IPS DF 6.9 (cell line): ENCODE measurements at regions not wholly inside any gene's neighbourhood (a gene's known extent, or its start where the extent isn't known, plus 50 kb on each side); places are given as distances from the start of the nearest gene placed in this dataset.

Experiments
- DNase-seq: peaks from one replicate; pipeline ENCODE4 v3.0.0-alpha.2; 2013; ENCODE audit warnings: low read depth, low spot score
- H3K27ac ChIP-seq: one replicate; pipeline ENCODE4 v1.5.1; 2013; ENCODE audit warnings: low read length, control low read depth
- H3K27me3 ChIP-seq: 2 replicates; pipeline ENCODE4 v1.6.1; 2013; ENCODE audit warnings: mild to moderate bottlenecking, low read length; ENCODE audit not compliant: control insufficient read depth, insufficient read depth
- H3K36me3 ChIP-seq: 2 replicates; pipeline ENCODE4 v1.6.1; 2013; ENCODE audit warnings: low read length; ENCODE audit not compliant: control insufficient read depth, insufficient read depth
- H3K4me1 ChIP-seq: 2 replicates; pipeline ENCODE4 v1.6.1; 2013; ENCODE audit warnings: low read length; ENCODE audit not compliant: control insufficient read depth, insufficient read depth
- H3K4me3 ChIP-seq: 2 replicates; pipeline ENCODE4 v1.5.1; 2013; ENCODE audit warnings: mild to moderate bottlenecking, low read length
- H3K9me3 ChIP-seq: 2 replicates; pipeline ENCODE4 v1.6.1; 2013; ENCODE audit warnings: low read length, inconsistent platforms; ENCODE audit not compliant: control insufficient read depth, insufficient read depth
- whole genome bisulfite sequencing: extraction: QIAGEN DNeasy Blood & Tissue Kit; methylation state at CpG from one replicate; pipeline ENCODE4 v1.1.7; 2013; ENCODE audit warnings: mixed read lengths, missing lambda C conversion rate; ENCODE audit not compliant: insufficient read length, insufficient coverage; 5-methylcytosine and 5-hydroxymethylcytosine counted together

- no CpG with 5 or more reads among the region's 4 CpGs for whole genome bisulfite sequencing
- H3K9me3 ChIP-seq, result no peaks in the 10 kb centered on the region
- H3K27me3 ChIP-seq, result no peaks in the 10 kb centered on the region
- H3K27ac ChIP-seq, result no peak overlapping the region
- DNase-seq, result no peak
- H3K4me1 ChIP-seq, result no peaks in the 10 kb centered on the region
- no peak overlapping the region for H3K4me3 ChIP-seq
- H3K36me3 ChIP-seq, result no peaks in the 10 kb centered on the region
Observed at GRCh38 chrX:20374900-20375438, 108.3 kb upstream of the RPS6KA3 start.

GRCh38 chrX:20374450-20374849, 107.7 kb upstream of the RPS6KA3 start:
- Histone ChIP-seq H3K4me3 (no peak overlapping the region), H3K27me3 (no peaks in the 10 kb centered on the region), H3K27ac (no peak overlapping the region), H3K9me3 (no peaks in the 10 kb centered on the region), H3K36me3 (no peaks in the 10 kb centered on the region), H3K4me1 (no peaks in the 10 kb centered on the region)
- DNase-seq, result no peak
- no CpG with 5 or more reads among the region's 4 CpGs for WGBS

- Histone ChIP-seq H3K4me1 (no peaks in the 10 kb centered on the region), H3K27ac (no peak overlapping the region), H3K9me3 (no peaks in the 10 kb centered on the region), H3K27me3 (no peaks in the 10 kb centered on the region), H3K4me3 (no peak overlapping the region), H3K36me3 (no peaks in the 10 kb centered on the region)
- no peak for DNase-seq
- WGBS, result no CpG with 5 or more reads among the region's 6 CpGs
Observed at GRCh38 chrX:20373063-20373462, 106.4 kb upstream of the RPS6KA3 start.

- no CpG with 5 or more reads among the region's 1 CpG for WGBS
- DNase-seq, result no peak
- Histone ChIP-seq H3K4me3 (no peak overlapping the region), H3K27me3 (no peaks in the 10 kb centered on the region), H3K27ac (no peak overlapping the region), H3K4me1 (no peaks in the 10 kb centered on the region), H3K36me3 (no peaks in the 10 kb centered on the region), H3K9me3 (no peaks in the 10 kb centered on the region)
Observed at GRCh38 chrX:20372533-20372932, 105.8 kb upstream of the RPS6KA3 start.

- H3K4me3 ChIP-seq, result no peak overlapping the region
- no peaks in the 10 kb centered on the region for H3K4me1 ChIP-seq
- WGBS, result no CpG with 5 or more reads among the region's 3 CpGs
- no peak overlapping the region for H3K27ac ChIP-seq
- no peaks in the 10 kb centered on the region for H3K9me3 ChIP-seq
- H3K36me3 ChIP-seq, result no peaks in the 10 kb centered on the region
- DNase-seq, result no peak
- H3K27me3 ChIP-seq, result no peaks in the 10 kb centered on the region
Observed at GRCh38 chrX:20369468-20369867, 102.8 kb upstream of the RPS6KA3 start.

- no peak for DNase-seq
- no CpG with 5 or more reads among the region's 4 CpGs for WGBS
- no peaks in the 10 kb centered on the region for H3K9me3 ChIP-seq
- no peaks in the 10 kb centered on the region for H3K27me3 ChIP-seq
- no peaks in the 10 kb centered on the region for H3K36me3 ChIP-seq
- no peak overlapping the region for H3K4me3 ChIP-seq
- no peak overlapping the region for H3K27ac ChIP-seq
- H3K4me1 ChIP-seq, result no peaks in the 10 kb centered on the region
Observed at GRCh38 chrX:20364238-20364637, 97.5 kb upstream of the RPS6KA3 start.

- WGBS, result no CpG with 5 or more reads among the region's 5 CpGs
- H3K27ac ChIP-seq, result no peak overlapping the region
- H3K9me3 ChIP-seq, result no peaks in the 10 kb centered on the region
- no peaks in the 10 kb centered on the region for H3K36me3 ChIP-seq
- no peak for DNase-seq
- no peak overlapping the region for H3K4me3 ChIP-seq
- no peaks in the 10 kb centered on the region for H3K4me1 ChIP-seq
- H3K27me3 ChIP-seq, result no peaks in the 10 kb centered on the region
Observed at GRCh38 chrX:20363275-20363674, 96.6 kb upstream of the RPS6KA3 start.

- WGBS, result 100% methylated on average over 1 of the region's 19 CpGs
- Histone ChIP-seq H3K27me3 (no peaks in the 10 kb centered on the region), H3K36me3 (no peaks in the 10 kb centered on the region), H3K27ac (no peak overlapping the region), H3K9me3 (no peaks in the 10 kb centered on the region), H3K4me1 (no peaks in the 10 kb centered on the region), H3K4me3 (no peak overlapping the region)
- no peak for DNase-seq
Observed at GRCh38 chrX:20362268-20363267, 95.9 kb upstream of the RPS6KA3 start.

GRCh38 chrX:20361890-20362262, 95.2 kb upstream of the RPS6KA3 start:
- Histone ChIP-seq H3K9me3 (no peaks in the 10 kb centered on the region), H3K4me1 (no peaks in the 10 kb centered on the region), H3K27ac (no peak overlapping the region), H3K4me3 (no peak overlapping the region), H3K27me3 (no peaks in the 10 kb centered on the region), H3K36me3 (no peaks in the 10 kb centered on the region)
- WGBS, result no CpG with 5 or more reads among the region's 4 CpGs
- DNase-seq, result no peak

- H3K36me3 ChIP-seq, result no peaks in the 10 kb centered on the region
- no peak for DNase-seq
Observed at GRCh38 chrX:20361081-20361889, 94.6 kb upstream of the RPS6KA3 start.

More at GRCh38 chrX:20361081-20361889, 94.6 kb upstream of the RPS6KA3 start:
- WGBS, result no CpG with 5 or more reads among the region's 8 CpGs
- Histone ChIP-seq H3K9me3 (no peaks in the 10 kb centered on the region), H3K27me3 (no peaks in the 10 kb centered on the region), H3K4me1 (no peaks in the 10 kb centered on the region), H3K27ac (no peak overlapping the region), H3K4me3 (no peak overlapping the region)
